DMS153 treated with DMSO at 0.1 percent for 48 hours (cell line): ENCODE measurements at regions not wholly inside any gene's neighbourhood (a gene's known extent, or its start where the extent isn't known, plus 50 kb on each side); places are given as distances from the start of the nearest gene placed in this dataset.
"Not testable (repeated sequence)": the region's sequence is repeated elsewhere in the genome, so short reads cannot be mapped to it uniquely, and the experiment has no call there.

Experiments
- DNase-seq: peaks from one replicate; lab custom pipeline; 2025; ENCODE audit not compliant: unreplicated experiment; lab: John Stamatoyannopoulos, UW

DNA sequence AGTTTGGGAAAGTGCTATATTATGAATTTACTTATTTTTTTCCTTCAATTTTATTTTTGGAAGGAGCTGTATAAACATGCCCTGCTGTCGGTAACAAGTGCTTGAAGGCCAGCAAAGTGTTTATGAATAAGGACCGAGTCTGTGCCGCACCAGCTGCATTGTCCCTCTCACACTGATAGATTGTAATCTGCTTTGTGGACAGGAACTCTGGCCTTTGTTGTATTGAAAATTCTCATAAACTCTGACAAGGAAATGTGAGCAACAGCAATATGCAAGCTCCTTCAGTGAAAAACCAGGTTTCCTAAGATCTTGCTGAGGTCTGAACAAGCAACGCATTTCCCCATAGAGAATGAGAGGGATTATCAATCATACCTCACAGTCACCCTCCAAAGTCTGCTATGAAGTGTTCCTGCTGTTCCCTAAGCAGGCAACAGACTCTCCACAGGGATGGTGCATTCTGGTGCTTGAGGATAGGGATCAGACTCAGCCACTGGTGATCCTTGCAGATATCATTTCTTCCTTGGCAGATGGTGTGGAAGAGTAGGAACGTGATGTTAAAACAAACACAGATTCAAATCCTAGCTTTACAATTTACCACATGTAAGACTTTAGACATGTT is 109.6 kb downstream of the KCNJ2 start:
- peak; percentile 27 for DNase-seq

GRCh38 chr17:70286391-70286790 is 117.1 kb downstream of the KCNJ2 start:
- DNase-seq: no peak

DNA sequence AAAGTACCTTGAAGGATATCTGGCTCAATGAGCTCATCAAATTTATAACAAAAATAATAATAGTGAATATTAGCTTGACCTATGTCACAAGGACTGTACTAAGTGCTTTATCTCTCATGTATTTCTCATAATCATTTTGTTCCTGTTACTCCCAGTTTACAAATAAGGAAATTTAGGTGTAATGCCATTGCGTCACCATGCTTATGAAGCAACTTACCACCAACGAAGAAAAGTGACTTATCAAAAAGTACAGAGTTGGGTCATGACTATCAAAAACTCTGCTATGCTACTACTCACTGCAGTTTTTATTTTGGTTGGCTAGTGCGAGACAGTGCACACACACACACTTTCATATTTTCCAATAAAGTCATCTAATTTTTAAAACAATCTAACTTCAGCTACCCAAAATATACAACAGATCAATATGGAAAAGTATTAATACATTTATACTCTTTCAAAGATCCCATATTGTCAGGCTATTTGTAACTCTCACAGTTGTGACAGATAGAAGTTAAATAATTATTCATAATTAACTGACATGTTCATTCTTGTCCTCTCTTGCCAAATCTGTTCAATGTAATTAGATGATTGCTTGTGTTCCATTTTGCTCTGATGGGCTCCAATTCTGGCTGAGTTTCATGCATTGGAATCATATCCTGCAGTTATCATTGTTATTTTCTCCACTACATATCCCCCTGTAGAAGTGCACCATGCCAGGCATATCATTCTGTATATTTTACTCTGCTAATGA is 119.4 kb downstream of the KCNJ2 start:
- DNase-seq: no peak

GRCh38 chr17:70290770-70291169 is 121.4 kb downstream of the KCNJ2 start:
- no peak for DNase-seq

GRCh38 chr17:70292366-70292765 is 123.0 kb downstream of the KCNJ2 start:
- no peak for DNase-seq

DNA sequence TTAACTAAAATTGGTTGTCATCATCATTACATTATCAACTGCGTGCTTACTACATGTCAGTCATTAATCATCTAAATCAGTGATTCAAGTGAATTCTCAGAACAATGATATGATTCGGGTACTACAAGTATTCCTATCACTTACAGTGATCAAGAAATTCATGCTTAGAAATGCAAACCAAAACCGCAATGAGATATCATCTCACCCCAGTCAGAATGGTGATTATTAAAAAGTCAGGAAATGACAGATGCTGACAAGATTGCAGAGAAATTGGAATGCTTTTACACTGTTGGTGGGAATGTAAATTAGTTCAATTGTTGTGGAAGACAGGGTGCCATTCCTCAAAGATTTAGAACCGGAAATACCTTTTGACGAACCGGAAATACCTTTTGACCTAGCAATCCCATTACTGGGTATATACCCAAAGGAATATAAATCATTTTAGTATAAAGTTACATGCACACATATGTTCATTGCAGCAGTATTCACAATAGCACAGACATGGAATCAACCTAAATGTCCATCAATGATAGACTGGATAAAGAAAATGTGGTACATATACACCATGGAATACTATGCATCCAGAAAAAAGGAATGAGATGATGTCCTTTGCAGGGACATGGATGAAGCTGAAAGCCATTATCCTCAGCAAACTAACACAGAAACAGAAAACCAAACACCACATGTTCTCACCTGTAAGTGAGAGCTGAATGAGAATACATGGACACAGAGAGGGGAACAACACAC is 124.4 kb downstream of the KCNJ2 start:
- not testable (repeated sequence) for DNase-seq

DNA sequence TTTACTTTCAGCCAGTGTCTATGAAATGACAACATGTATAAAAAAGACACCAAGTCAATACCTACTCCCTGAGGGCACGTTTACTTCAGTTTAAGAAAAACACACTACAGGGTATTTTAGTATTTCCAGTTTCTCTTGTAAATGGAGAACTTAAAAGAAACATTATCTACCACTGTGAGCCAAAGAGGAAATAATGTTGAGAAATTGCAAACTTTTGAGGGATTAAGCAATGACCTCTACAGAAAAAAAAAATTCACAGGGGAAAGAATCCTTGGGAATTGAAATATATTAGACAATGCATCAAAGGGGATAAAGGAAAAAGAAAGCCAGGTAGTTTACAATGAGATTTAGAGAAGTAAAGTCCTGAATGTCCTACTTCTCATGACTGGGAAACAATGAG is 126.0 kb downstream of the KCNJ2 start:
- no peak for DNase-seq

DNA sequence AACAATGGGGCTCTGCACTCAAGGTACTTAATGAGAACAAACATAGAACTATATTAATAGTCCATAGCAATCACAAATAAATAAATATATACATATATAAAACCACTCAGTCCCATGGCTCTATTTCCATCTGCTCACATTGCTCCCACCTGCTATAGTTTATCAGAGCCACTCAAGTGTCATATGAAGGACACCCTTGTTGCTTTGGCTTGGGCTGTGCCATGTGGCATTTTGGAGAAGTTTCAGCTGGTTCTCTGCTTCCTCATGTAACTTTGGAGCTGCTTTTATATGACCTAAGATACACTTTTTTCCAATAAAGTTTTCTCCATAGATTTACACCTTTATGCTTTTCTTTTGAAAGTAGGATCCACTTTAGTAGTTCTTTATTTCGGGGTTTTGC is 126.4 kb downstream of the KCNJ2 start:
- no peak for DNase-seq

DNA sequence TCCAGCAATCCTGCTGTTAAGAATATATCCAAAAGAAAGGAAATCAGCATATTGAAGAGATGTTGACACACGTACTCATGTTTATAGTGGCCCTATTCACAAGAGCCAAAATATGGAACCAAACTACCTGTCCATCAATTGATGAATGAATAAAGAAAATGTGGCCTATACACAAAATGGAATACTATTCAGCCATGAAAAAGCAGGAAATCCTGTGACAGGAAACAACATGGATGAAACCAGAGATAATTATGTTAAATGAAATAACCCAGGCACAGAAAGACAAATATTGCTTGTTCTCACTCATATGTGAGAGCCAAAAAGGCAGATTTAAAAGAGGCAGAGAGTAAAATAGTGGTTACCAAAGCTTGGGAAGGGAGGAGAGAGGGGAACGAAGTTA is 127.1 kb downstream of the KCNJ2 start:
- no peak for DNase-seq

DNA sequence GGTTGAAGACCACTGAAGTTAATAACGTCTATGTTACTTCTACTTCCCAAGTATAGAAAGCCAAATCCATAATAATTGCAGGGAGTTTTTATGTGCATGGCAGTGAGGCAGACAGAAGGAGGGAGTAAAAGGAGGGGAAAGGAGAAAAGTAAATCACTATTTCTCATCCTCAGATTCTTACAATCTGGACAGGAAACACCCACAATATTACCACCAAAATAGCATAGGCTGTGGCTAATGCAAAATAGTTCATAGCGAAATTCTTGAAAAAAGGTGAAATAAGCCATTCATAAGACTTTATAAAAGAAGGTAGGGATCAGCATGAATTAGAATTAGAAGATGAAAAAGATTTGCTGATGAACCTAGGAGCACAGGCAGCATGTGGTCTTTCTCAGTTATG is 128.1 kb downstream of the KCNJ2 start:
- no peak for DNase-seq

DNA sequence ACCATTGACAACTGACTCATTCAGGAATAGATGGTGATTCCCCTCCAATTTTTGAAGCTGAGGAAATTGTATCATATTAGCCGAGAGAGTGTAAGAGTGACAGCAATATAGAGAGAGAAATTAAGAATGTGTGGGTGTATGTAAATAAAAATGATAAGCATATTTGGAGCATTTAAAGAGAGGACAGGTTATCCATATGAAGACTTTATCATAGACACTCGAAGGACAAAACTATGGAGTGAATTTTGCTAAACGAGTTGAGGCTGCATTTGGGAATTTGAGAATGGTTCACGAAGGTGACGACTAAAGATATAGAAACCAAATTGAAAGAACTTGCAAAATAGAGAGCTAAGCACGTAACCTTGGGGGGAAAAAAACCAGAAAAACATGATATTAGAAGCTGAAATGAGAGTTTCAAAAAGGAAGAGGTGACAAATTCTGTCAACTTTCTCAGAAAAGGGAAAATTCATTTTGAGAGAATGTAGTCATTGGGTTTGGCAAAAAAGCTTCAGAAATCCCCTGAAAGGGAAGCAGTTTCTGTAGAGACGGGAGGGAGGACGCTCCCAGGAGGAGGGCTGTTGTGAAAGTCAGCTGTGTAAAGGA is 129.7 kb downstream of the KCNJ2 start:
- DNase-seq: no peak

DNA sequence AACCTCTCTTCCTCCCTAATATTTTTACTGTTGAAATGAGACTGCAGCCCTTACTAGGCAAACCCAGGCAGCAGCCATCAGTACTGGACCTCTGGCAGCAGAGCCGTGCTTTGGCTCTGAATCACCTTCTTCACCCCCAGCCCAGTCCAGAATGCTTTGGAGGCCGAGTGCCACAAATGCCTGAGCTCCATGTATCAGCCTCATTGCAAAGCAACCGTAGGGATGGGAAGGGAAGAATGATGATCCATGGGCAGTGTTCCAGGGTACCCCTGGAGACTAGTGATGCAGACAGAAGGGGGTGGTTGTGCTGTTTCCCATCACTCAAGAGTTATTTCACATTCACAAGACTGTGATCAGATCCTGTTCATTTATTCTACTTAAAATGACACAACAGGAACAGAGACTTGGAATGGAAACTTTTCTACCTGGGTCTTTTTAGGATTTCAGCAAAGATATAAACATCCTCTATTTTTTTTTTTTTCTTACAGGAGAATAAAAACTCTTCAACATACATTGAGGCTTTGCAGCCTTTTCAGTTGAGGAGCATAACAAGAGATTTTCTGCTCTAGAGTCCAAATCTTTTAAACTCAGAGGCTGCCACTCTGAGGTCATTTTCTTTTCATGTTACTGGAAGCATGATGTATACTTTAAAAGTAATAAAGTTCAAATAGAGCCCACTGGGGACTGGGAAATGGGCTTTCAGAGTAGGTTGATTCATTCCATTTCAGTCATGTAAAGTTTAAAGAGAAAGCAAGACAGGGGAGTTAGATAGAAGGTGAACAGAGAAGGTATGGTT is 138.3 kb downstream of the KCNJ2 start:
- no peak for DNase-seq

DNA sequence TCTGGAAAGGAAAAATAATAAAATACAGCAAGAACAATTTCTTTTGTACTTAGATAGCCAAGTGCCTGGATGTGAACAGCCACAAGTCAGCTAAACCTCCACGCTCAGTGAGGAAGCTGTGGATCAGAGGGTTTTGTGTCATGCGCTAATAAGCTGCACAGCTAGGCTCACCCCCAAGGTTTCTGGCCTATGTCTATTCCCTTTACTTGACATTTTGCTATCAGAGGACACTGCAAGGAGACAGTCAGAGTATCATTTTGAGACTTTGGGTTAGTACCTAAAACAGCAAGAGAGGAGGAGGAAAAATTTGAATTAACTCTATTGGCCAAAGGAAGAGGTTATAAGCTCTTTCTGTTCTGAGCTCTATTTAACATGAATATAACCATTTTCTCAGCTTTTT is 139.3 kb downstream of the KCNJ2 start:
- no peak for DNase-seq

- no peak for DNase-seq
Measured at GRCh38 chr17:70310221-70310672, 140.9 kb downstream of the KCNJ2 start.

DNA sequence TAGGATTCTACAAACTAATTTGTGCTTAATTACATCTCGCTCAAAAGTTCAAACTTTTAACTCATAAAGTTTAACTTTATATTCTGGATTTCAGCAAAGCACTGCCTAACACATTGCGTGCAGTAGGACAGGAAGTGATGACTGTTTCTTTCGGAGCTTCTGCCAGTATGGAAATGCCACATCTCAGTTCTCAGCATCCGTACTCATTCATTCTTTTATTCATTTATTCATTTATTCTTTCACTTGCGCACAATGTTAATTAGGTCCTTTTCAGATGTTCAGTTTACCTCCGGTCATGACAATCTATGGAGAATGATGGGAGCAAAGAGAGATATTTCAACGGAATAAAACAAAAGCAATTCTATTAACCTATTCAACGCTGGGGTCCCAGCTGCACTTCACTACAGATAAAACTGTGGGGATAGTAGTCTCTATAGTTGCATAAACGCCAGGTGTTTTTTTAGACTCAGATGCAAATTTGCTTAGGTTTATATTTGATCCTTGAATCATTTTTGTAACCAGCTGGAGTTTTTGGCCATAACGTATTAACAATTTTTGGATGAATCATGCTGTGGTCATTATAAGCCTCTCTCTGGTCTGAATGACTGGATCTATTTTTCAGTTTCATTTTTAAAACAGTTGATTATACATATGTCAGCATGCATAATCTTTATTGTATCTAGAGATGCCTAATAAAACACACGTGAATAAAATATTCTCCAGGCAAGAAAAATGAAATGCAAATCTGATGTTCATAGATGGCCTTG is 143.9 kb downstream of the KCNJ2 start:
- DNase-seq: no peak

- DNase-seq: no peak
Measured at GRCh38 chr17:70314096-70314495, 144.8 kb downstream of the KCNJ2 start.

GRCh38 chr17:70314506-70314905 is 145.2 kb downstream of the KCNJ2 start:
- DNase-seq: no peak

DNA sequence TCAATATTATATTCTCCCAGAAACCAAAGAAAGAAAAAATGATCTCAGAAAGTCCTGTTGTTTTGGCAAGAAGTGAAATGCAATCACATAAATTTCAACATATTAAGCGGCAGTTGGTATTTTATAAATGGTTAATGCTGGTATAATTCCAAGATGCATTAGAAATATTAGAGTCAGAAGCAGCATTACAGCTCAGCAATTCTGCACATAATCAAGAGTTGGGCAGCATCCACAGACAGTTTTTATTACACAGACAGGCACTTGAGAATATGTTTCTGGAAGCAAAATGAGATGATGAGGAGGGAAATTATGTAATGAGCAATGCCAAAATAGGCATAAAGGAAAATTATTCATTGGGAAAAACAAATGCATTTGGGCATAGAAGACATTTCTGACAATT is 148.1 kb downstream of the KCNJ2 start:
- no peak for DNase-seq

DNA sequence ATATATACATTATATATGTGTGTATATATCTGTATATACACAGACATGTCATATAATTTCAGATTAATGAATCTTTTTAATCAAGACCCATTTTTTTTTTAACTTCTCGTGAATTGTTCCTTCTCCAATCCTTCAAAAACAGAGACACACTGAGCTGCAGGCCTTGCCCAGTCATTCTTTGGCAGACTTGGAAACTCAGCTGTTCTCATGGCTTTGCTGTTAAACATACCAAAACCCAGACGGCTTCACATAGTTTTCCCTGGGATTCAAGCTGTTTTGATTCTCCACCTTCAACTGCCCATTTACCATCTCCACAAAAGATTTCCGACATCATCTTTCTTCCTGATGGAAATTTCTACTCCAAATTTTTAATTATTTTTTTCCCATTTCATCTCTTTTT is 148.7 kb downstream of the KCNJ2 start:
- DNase-seq: no peak

DNA sequence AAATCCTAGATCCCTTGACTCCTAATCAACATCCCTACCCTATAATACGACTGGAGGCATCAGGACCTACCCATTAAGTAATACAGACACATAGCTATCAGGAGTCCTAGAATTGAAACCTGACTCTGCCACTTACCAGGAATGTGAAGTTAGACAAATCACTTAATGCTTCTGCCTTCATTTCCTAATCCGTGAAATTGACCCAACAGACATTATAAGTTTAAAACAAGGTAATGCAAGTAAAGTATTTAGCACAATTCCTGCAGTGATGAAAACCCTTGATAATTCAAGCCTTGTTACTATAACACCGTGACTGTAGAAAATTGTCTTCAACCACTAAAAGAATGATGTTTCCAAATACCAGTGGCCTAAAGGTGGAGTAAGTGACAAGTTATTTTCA is 150.2 kb downstream of the KCNJ2 start:
- DNase-seq: no peak
